Panc1 (cell line): ENCODE measurements at regions not wholly inside any gene's neighbourhood (a gene's known extent, or its start where the extent isn't known, plus 50 kb on each side); places are given as distances from the start of the nearest gene placed in this dataset.

ENCODE experiments used
- POLR2AphosphoS5 ChIP-seq: IDR thresholded peaks from 2 replicates; pipeline ENCODE4 v1.6.1; 2012; ENCODE audit warnings: mild to moderate bottlenecking, low read depth, low read length, moderate library complexity
- SIN3A ChIP-seq: IDR thresholded peaks from 2 replicates; pipeline ENCODE4 v1.6.1; 2012; ENCODE audit warnings: low read depth, mild to moderate bottlenecking, low read length, moderate library complexity, borderline replicate concordance; ENCODE audit not compliant: insufficient read depth
- TCF7L2 ChIP-seq: IDR thresholded peaks from 2 replicates; pipeline ENCODE4 v1.6.1; 2011; ENCODE audit warnings: mild to moderate bottlenecking, low read depth, low read length, inconsistent platforms
- TF ChIP-seq, protein P1 (sequence below): fragments of 450-650 bp; IDR thresholded peaks from 2 replicates; pipeline ENCODE4 v1.5.1; 2017; ENCODE audit warnings: mild to moderate bottlenecking
- TF ChIP-seq, protein P2 (sequence below), 2 experiments: IDR thresholded peaks; 2 replicates each; pipeline ENCODE4 v1.6.1; 2011 to 2012; ENCODE audit warnings: low read depth in 2 of 2, control low read depth in 1 of 2, low read length in 1 of 2, mild to moderate bottlenecking in 1 of 2, moderate library complexity in 1 of 2; ENCODE audit not compliant: insufficient read depth in 1 of 2

DNA sequence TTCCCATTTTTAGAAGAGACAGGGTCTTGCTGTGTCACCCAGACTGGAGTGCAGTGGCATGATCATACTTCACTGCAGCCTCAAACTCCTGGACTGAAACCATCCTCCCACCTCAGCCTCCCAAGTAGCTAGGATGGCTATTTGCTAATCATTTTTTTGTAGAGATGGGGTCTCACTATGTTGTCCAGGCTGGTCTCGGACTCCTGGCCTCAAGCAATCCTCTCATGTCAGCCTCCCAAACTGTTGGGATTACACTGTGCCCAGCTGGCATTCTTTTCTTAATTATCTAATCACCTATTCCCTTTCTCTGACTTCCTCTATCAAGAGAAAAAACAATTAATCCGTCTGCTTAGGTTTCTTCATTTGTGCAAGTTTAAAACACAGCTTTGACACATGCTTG is 172.5 kb upstream of the TRIM24 start:
- TF ChIP-seq, protein P1, sequence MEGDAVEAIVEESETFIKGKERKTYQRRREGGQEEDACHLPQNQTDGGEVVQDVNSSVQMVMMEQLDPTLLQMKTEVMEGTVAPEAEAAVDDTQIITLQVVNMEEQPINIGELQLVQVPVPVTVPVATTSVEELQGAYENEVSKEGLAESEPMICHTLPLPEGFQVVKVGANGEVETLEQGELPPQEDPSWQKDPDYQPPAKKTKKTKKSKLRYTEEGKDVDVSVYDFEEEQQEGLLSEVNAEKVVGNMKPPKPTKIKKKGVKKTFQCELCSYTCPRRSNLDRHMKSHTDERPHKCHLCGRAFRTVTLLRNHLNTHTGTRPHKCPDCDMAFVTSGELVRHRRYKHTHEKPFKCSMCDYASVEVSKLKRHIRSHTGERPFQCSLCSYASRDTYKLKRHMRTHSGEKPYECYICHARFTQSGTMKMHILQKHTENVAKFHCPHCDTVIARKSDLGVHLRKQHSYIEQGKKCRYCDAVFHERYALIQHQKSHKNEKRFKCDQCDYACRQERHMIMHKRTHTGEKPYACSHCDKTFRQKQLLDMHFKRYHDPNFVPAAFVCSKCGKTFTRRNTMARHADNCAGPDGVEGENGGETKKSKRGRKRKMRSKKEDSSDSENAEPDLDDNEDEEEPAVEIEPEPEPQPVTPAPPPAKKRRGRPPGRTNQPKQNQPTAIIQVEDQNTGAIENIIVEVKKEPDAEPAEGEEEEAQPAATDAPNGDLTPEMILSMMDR = no peak
- TF ChIP-seq POLR2AphosphoS5 (no peak), TCF7L2 (no peak), SIN3A (no peak)
- TF ChIP-seq, protein P2, sequence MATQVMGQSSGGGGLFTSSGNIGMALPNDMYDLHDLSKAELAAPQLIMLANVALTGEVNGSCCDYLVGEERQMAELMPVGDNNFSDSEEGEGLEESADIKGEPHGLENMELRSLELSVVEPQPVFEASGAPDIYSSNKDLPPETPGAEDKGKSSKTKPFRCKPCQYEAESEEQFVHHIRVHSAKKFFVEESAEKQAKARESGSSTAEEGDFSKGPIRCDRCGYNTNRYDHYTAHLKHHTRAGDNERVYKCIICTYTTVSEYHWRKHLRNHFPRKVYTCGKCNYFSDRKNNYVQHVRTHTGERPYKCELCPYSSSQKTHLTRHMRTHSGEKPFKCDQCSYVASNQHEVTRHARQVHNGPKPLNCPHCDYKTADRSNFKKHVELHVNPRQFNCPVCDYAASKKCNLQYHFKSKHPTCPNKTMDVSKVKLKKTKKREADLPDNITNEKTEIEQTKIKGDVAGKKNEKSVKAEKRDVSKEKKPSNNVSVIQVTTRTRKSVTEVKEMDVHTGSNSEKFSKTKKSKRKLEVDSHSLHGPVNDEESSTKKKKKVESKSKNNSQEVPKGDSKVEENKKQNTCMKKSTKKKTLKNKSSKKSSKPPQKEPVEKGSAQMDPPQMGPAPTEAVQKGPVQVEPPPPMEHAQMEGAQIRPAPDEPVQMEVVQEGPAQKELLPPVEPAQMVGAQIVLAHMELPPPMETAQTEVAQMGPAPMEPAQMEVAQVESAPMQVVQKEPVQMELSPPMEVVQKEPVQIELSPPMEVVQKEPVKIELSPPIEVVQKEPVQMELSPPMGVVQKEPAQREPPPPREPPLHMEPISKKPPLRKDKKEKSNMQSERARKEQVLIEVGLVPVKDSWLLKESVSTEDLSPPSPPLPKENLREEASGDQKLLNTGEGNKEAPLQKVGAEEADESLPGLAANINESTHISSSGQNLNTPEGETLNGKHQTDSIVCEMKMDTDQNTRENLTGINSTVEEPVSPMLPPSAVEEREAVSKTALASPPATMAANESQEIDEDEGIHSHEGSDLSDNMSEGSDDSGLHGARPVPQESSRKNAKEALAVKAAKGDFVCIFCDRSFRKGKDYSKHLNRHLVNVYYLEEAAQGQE (IDR thresholded peaks at IDR 0.05; ENCODE audit: insufficient read depth in 1 of 2, low read depth in 2 of 2, low read length in 1 of 2) = no peak
